HG03039 (cell line): ENCODE measurements at regions not wholly inside any gene's neighbourhood (a gene's known extent, or its start where the extent isn't known, plus 50 kb on each side); places are given as distances from the start of the nearest gene placed in this dataset.

Source experiments
- ATAC-seq: cut with Tn5 transposase; IDR thresholded peaks from one replicate; pipeline ENCODE4 v1.9.1; 2021; ENCODE audit warnings: mild to moderate bottlenecking, moderate library complexity; ENCODE audit not compliant: unreplicated experiment

DNA sequence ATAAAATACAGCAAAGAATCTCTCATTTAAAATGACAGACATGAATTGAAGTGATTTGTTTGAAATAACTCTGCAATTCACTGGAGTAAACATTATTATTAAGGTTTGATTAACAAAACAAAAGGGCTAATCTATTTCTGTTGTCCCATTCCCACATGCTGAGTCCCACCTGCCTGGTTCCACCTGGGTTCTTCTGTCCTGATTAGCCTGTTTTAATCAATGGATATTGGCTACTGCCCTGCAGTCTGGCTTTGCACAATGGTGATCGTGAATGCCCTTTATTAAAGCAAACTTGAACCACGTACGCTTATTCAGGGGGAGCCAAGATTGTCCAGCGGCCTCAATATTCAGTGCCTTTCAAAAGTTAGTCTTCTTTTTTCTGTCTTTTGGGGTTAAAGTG lies 72.8 kb upstream of the CDH19 start:
- ATAC-seq: no peak

DNA sequence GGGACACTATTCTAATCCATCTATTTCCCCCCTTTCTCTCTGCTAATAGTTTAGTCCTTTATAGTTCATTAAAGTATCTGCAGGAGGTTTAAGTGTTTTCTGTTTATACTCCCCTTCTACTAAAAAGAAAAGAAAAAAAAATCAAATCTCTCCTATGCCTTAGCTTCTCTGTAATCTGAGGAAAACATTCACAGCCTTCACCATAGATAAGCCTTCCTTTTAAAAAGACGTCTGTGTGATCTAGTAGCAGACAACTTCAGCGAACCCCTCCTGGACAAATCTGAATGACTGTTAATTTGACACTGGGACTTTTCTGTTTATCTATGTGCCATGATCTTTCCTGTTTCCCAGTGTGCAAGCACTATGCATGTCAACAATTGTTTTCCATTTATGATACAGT lies 70.4 kb upstream of the CDH19 start:
- ATAC-seq: no peak

DNA sequence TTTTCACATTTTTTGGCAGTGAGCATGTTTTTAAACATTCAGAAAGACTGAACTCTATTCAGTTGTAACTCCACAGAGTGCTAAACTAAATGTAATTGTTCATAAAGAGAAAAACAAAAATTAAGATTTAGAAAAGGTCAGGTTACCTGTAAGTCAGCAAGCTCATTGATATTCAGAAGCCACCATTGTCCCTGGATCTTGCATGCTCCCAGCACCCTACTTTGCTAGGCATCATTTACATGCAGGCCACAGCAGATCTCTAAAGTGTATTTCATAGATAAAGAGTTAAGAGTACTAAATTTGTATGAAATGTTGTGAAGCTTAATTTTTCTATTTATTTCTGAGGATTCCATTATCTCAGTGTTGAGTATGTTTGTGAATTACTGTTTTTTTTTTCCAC lies 64.8 kb upstream of the CDH19 start:
- no peak for ATAC-seq

DNA sequence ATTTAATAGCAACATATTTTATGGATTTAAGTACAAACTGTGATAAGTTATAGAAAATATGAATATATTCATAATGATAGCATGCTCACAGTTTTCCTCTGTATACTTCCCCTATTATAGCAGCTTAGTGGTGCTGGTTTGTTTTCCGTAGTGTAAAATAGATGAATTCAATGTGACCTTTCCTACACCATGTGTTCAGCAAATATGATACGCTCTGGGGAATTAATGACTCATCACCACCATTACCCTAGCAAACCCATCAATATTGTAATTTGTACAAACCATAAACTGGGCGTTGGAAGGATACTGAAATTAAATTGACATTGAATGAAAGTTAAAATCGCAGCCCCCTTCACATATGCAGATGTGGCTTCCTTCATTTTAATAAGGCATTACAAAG lies 58.7 kb upstream of the CDH19 start:
- ATAC-seq: no peak

DNA sequence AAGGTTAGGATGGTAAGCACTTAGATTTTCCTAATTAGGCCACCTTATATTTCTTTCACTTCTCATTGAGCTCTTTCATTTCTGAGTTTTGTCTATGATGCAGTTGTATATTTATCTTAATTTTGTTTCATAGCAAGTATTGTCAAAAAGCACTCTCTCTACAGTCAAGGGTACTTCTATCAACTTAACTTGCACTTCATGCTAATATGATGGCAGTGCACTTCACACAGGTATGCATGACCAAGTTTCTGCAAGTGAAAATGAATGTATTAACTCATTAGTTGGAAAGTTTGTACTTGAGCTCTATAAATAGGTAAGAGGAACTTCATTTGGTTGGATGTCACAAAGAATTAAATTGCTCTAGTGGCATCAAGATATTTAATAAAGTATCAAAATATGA lies 51.5 kb upstream of the CDH19 start:
- no peak for ATAC-seq
